Suprapubic skin (tissue), 4 donors: ENCODE measurements at regions not wholly inside any gene's neighbourhood (a gene's known extent, or its start where the extent isn't known, plus 50 kb on each side); places are given as distances from the start of the nearest gene placed in this dataset.

Experiments used
- DNase-seq, 2 donors: peaks; one replicate each; pipeline ENCODE4 v3.0.0-alpha.2; 2019; ENCODE audit warnings: low spot score in 2 of 2
- H3K27ac ChIP-seq: fragments of 200-600 bp; sonication (generic); one replicate; pipeline ENCODE4 v1.5.1; 2019
- H3K27me3 ChIP-seq: fragments of 200-600 bp; sonication (generic); one replicate; pipeline ENCODE4 v1.5.1; 2019
- H3K36me3 ChIP-seq: fragments of 200-600 bp; sonication (generic); one replicate; pipeline ENCODE4 v1.5.1; 2019
- H3K4me1 ChIP-seq: fragments of 200-600 bp; sonication (generic); one replicate; pipeline ENCODE4 v1.5.1; 2019
- H3K4me3 ChIP-seq: fragments of 200-600 bp; sonication (generic); one replicate; pipeline ENCODE4 v1.5.1; 2019; ENCODE audit warnings: mild to moderate bottlenecking
- H3K9me3 ChIP-seq: fragments of 200-600 bp; sonication (generic); one replicate; pipeline ENCODE4 v1.5.1; 2019
- CTCF ChIP-seq, 2 donors: fragments of 200-600 bp in 1 of 2; fragments of 450-650 bp in 1 of 2; sonication (generic) in 1 of 2; IDR thresholded peaks; one replicate each; pipeline ENCODE4 v1.5.1; 2016 to 2019; ENCODE audit warnings: antibody characterized with exemption in 2 of 2, mild to moderate bottlenecking in 1 of 2, moderate library complexity in 1 of 2
- EP300 ChIP-seq: sonication (generic); formaldehyde crosslinking; IDR thresholded peaks from one replicate; pipeline ENCODE4 v1.6.1; 2017; ENCODE audit warnings: antibody characterized with exemption
- POLR2A ChIP-seq, 2 donors: fragments of 450-650 bp; IDR thresholded peaks; one replicate each; pipeline ENCODE4 v1.6.1; 2017; ENCODE audit warnings: antibody characterized with exemption in 2 of 2, mild to moderate bottlenecking in 2 of 2, moderate library complexity in 2 of 2
- POLR2AphosphoS5 ChIP-seq, 3 donors: sonication (generic); formaldehyde crosslinking; IDR thresholded peaks; one replicate each; pipeline ENCODE4 v1.6.1; 2017; ENCODE audit warnings: antibody characterized with exemption in 3 of 3
- WGBS: methylation state at CpG from one replicate; pipeline ENCODE4 v1.1.5; 2018; 5-methylcytosine and 5-hydroxymethylcytosine counted together

GRCh38 chr14:34027990-34028495 is 77.2 kb upstream of the EGLN3 start:
- no peaks in the 10 kb centered on the region for H3K9me3 ChIP-seq
- no peaks in the 10 kb centered on the region for H3K36me3 ChIP-seq
- no peak overlapping the region for H3K4me3 ChIP-seq
- H3K4me1 ChIP-seq, result peaks cover 10% of the 10 kb centered on the region
- 96% methylated on average over 6 of the region's 6 CpGs for WGBS
- H3K27me3 ChIP-seq, result no peaks in the 10 kb centered on the region
- no peak overlapping the region for H3K27ac ChIP-seq
- DNase-seq, result no peak
- TF ChIP-seq EP300 (no peak), CTCF (IDR thresholded peaks at IDR 0.05) (no peak), POLR2AphosphoS5 (IDR thresholded peaks at IDR 0.05) (no peak), POLR2A (IDR thresholded peaks at IDR 0.05) (no peak)

- WGBS, result 74% methylated on average over 3 of the region's 3 CpGs
- no peak overlapping the region for H3K4me3 ChIP-seq
- H3K27ac ChIP-seq, result no peak overlapping the region
- no peak for DNase-seq
- H3K9me3 ChIP-seq, result no peaks in the 10 kb centered on the region
- H3K36me3 ChIP-seq, result no peaks in the 10 kb centered on the region
- peaks cover 10% of the 10 kb centered on the region for H3K4me1 ChIP-seq
- no peaks in the 10 kb centered on the region for H3K27me3 ChIP-seq
- no peak for TF ChIP-seq EP300
- TF ChIP-seq POLR2A (IDR thresholded peaks at IDR 0.05), result no peak
- no peak for TF ChIP-seq POLR2AphosphoS5 (IDR thresholded peaks at IDR 0.05)
- TF ChIP-seq CTCF (IDR thresholded peaks at IDR 0.05), result no peak
Observed at GRCh38 chr14:34027130-34027989, 76.5 kb upstream of the EGLN3 start.

GRCh38 chr14:34025325-34026017 is 74.6 kb upstream of the EGLN3 start:
- H3K27ac ChIP-seq, result no peak overlapping the region
- H3K4me1 ChIP-seq, result peaks cover 9% of the 10 kb centered on the region
- no peak overlapping the region for H3K4me3 ChIP-seq
- no peaks in the 10 kb centered on the region for H3K27me3 ChIP-seq
- H3K9me3 ChIP-seq, result no peaks in the 10 kb centered on the region
- WGBS, result 97% methylated on average over 4 of the region's 4 CpGs
- TF ChIP-seq POLR2A (IDR thresholded peaks at IDR 0.05), result no peak
- DNase-seq, result no peak
- no peaks in the 10 kb centered on the region for H3K36me3 ChIP-seq

- no peak for TF ChIP-seq POLR2AphosphoS5 (IDR thresholded peaks at IDR 0.05)
- no peak for TF ChIP-seq POLR2A (IDR thresholded peaks at IDR 0.05)
- no peak for TF ChIP-seq EP300
- TF ChIP-seq CTCF (IDR thresholded peaks at IDR 0.05), result no peak
- Histone ChIP-seq H3K4me3 (no peak overlapping the region), H3K9me3 (no peaks in the 10 kb centered on the region), H3K4me1 (peaks cover 9% of the 10 kb centered on the region), H3K36me3 (no peaks in the 10 kb centered on the region), H3K27me3 (no peaks in the 10 kb centered on the region), H3K27ac (no peak overlapping the region)
- DNase-seq, result no peak
- 67% methylated on average over 2 of the region's 2 CpGs for WGBS
Observed at GRCh38 chr14:34024768-34025144, 73.9 kb upstream of the EGLN3 start.

GRCh38 chr14:34023824-34024767 is 73.2 kb upstream of the EGLN3 start:
- Histone ChIP-seq H3K27me3 (no peaks in the 10 kb centered on the region), H3K4me1 (peaks cover 10% of the 10 kb centered on the region), H3K36me3 (no peaks in the 10 kb centered on the region), H3K4me3 (no peak overlapping the region), H3K9me3 (no peaks in the 10 kb centered on the region), H3K27ac (no peak overlapping the region)
- TF ChIP-seq EP300 (no peak), POLR2AphosphoS5 (IDR thresholded peaks at IDR 0.05) (no peak), POLR2A (IDR thresholded peaks at IDR 0.05) (no peak), CTCF (IDR thresholded peaks at IDR 0.05) (no peak)
- DNase-seq, result no peak
- WGBS, result 67% methylated on average over 13 of the region's 13 CpGs
